GM13977 (cell line): ENCODE measurements at regions not wholly inside any gene's neighbourhood (a gene's known extent, or its start where the extent isn't known, plus 50 kb on each side); places are given as distances from the start of the nearest gene placed in this dataset.

Source experiments
- DNase-seq: peaks from one replicate; pipeline ENCODE4 v3.0.0; 2012; ENCODE audit warnings: low spot score
- CTCF ChIP-seq: IDR thresholded peaks from 2 replicates; pipeline ENCODE4 v1.5.1; 2012; ENCODE audit warnings: mild to moderate bottlenecking, control low read depth; ENCODE audit not compliant: insufficient read depth; ENCODE audit errors: extremely low read depth, missing control alignments
- in situ Hi-C: fragments of 300-500 bp; cut with MboI; formaldehyde crosslinking; loops from one replicate; pipeline ENCODE4 v1.12.0; 2022; ENCODE audit warnings: low sequenced_read_pairs, low pct_unique_long_range_greater_than_20kb, mixed read lengths, inconsistent platforms; ENCODE audit not compliant: unreplicated experiment

GRCh38 chr13:57823704-57824103, 192.2 kb downstream of the PCDH17 start:
- in situ Hi-C loops = no loop called here
- DNase-seq = no peak

GRCh38 chr13:57824121-57824520, 192.6 kb downstream of the PCDH17 start:
- no peak for TF ChIP-seq CTCF
- in situ Hi-C loops = no loop called here
- DNase-seq = no peak

More at GRCh38 chr13:57823704-57824103, 192.2 kb downstream of the PCDH17 start:
- TF ChIP-seq CTCF = no peak

GRCh38 chr13:57825066-57825465, 193.5 kb downstream of the PCDH17 start:
- no peak for TF ChIP-seq CTCF
- no peak for DNase-seq
- in situ Hi-C loops = no loop called here

GRCh38 chr13:57829496-57829895, 198.0 kb downstream of the PCDH17 start:
- in situ Hi-C loops = no loop called here
- TF ChIP-seq CTCF = no peak
- DNase-seq = no peak

GRCh38 chr13:57832187-57832586, 200.6 kb downstream of the PCDH17 start:
- DNase-seq = no peak
- in situ Hi-C loops = no loop called here
- no peak for TF ChIP-seq CTCF

- DNase-seq = no peak
- no peak for TF ChIP-seq CTCF
- in situ Hi-C loops = no loop called here
Measured at GRCh38 chr13:57837801-57838200, 206.3 kb downstream of the PCDH17 start.

- TF ChIP-seq CTCF = no peak
- in situ Hi-C loops = no loop called here
- no peak for DNase-seq
Measured at GRCh38 chr13:57843521-57843920, 212.0 kb downstream of the PCDH17 start.
